ENCODE measurements at regions not wholly inside any gene's neighbourhood (a gene's known extent, or its start where the extent isn't known, plus 50 kb on each side); places are given as distances from the start of the nearest gene placed in this dataset.

DNA sequence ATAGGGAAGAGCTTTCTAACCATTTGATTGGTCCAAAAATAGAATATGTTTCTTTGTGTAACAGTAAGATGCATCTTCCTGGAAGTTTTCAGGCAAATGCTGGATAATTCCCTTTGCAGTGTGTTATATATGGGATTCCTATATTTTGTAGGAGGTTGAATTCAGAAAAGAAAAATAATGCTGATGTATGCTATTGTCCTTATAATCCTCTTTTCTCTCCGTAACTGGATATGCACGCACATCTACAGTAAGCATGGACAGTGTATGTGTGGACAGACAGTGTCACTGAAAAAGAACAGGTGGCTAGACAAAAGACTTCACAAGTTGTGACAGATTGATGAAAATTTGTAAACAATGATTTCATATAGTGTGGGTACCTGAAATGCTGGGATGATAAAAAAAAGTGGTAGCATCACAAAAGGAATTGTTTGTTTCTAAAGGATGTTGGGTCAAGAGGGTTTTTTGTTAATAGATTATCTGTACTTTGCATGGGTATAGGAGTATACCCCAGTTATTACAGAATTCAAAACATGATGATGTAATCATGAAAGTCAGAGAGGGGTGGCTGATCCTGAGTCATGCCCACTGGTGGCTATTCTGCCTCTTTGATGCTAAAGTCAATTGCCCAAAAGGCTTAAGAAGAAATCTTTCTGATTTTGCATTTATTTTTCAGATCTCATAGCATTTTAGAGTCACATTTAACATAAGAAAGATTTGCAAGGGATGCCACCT lies 160.7 kb upstream of the TMTC1 start:
- no peak overlapping the region for H3K4me3 ChIP-seq (ENCODE audit: low read depth, low read length)
- no peak for DNase-seq (ENCODE audit: low read depth)
- TF ChIP-seq, protein P1, sequence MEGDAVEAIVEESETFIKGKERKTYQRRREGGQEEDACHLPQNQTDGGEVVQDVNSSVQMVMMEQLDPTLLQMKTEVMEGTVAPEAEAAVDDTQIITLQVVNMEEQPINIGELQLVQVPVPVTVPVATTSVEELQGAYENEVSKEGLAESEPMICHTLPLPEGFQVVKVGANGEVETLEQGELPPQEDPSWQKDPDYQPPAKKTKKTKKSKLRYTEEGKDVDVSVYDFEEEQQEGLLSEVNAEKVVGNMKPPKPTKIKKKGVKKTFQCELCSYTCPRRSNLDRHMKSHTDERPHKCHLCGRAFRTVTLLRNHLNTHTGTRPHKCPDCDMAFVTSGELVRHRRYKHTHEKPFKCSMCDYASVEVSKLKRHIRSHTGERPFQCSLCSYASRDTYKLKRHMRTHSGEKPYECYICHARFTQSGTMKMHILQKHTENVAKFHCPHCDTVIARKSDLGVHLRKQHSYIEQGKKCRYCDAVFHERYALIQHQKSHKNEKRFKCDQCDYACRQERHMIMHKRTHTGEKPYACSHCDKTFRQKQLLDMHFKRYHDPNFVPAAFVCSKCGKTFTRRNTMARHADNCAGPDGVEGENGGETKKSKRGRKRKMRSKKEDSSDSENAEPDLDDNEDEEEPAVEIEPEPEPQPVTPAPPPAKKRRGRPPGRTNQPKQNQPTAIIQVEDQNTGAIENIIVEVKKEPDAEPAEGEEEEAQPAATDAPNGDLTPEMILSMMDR (IDR thresholded peaks at IDR 0.05; ENCODE audit: insufficient read depth, low read depth, low read length, missing control alignments), result no peak

GRCh38 chr12:29943683-29944082 lies 159.9 kb upstream of the TMTC1 start:
- DNase-seq (ENCODE audit: low read depth), result no peak
- no peak overlapping the region for H3K4me3 ChIP-seq (ENCODE audit: low read depth, low read length)
- TF ChIP-seq, protein P1 (IDR thresholded peaks at IDR 0.05; ENCODE audit: insufficient read depth, low read depth, low read length, missing control alignments), result no peak

DNA sequence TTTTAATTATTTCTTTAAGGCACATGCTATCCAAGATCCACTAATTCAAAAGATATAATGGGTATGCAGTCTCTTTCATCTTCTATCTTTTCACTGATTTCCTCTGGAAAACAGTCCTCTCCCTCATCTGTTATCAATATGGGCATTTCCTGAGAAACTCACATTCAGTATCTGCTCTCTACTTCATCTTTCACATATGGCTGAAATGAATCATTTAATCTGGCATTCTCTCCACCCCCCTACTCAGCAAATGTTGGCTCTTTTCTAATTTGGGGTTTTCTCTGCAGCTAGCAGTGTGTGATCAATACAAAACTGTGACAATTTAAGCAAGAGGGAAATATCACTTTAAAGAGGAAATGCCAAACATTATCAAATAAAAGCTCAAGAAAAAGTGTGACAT lies 157.1 kb upstream of the TMTC1 start:
- TF ChIP-seq, protein P1 (IDR thresholded peaks at IDR 0.05; ENCODE audit: insufficient read depth, low read depth, low read length, missing control alignments), result no peak
- DNase-seq (ENCODE audit: low read depth), result no peak
- H3K4me3 ChIP-seq (ENCODE audit: low read depth, low read length), result no peak overlapping the region

DNA sequence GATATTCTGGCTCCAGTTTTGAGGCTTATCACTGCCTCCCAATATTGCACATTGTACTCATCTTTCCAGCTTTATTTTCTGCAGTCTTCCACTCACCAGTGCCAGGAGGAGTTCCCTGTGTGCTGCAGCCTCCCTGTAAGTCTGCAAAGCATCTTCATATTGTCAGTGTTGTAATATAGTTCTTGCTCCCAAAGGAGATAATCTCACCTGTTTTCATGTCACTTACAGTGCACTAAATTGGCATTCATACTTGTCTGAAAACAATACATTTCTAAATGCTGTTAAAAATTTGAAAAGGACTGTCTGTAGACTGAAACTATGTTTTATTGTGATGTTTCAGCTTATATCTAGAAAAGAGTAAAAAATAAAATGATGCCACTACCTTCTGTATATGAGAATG lies 146.8 kb upstream of the TMTC1 start:
- DNase-seq (ENCODE audit: low read depth), result no peak

DNA sequence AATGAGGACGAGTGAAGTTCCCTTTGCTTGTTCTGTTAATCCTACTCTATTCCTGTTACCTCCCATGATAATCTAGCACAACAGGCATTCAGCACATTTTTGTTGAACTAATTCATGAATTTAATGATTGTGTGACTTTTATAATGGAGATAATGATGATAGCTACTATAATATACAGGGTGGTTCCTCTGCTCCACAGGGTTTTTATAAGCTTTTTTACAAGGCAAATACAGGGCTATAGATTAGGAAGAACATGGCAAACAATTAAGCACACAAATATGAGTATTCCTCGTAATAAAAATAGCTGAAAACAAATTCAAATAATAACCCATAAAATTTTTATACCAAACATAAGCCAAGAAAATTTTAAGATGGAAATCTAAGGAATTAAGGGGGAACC lies 145.6 kb upstream of the TMTC1 start:
- no peak overlapping the region for H3K4me3 ChIP-seq (ENCODE audit: low read depth, low read length)
- TF ChIP-seq, protein P1 (IDR thresholded peaks at IDR 0.05; ENCODE audit: insufficient read depth, low read depth, low read length, missing control alignments), result no peak
- no peak for DNase-seq (ENCODE audit: low read depth)

More for the DNA sequence above, 146.8 kb upstream of the TMTC1 start:
- no peak overlapping the region for H3K4me3 ChIP-seq (ENCODE audit: low read depth, low read length)
- TF ChIP-seq, protein P1 (IDR thresholded peaks at IDR 0.05; ENCODE audit: insufficient read depth, low read depth, low read length, missing control alignments), result no peak

- no peak overlapping the region for H3K4me3 ChIP-seq (ENCODE audit: low read depth, low read length)
- TF ChIP-seq, protein P1 (IDR thresholded peaks at IDR 0.05; ENCODE audit: insufficient read depth, low read depth, low read length, missing control alignments), result no peak
- DNase-seq (ENCODE audit: low read depth), result no peak
Observed at GRCh38 chr12:29921307-29921706, 137.6 kb upstream of the TMTC1 start.

GRCh38 chr12:29908157-29908556 lies 124.4 kb upstream of the TMTC1 start:
- TF ChIP-seq, protein P1 (IDR thresholded peaks at IDR 0.05; ENCODE audit: insufficient read depth, low read depth, low read length, missing control alignments), result no peak
- H3K4me3 ChIP-seq (ENCODE audit: low read depth, low read length), result no peak overlapping the region
- DNase-seq (ENCODE audit: low read depth), result no peak
